Omental fat pad (tissue), 3 donors: ENCODE measurements at regions not wholly inside any gene's neighbourhood (a gene's known extent, or its start where the extent isn't known, plus 50 kb on each side); places are given as distances from the start of the nearest gene placed in this dataset.
A peak's percentile ranks its signal among the peaks of the same experiment; 100 is the strongest.

Source experiments
- ATAC-seq: fragments of 150-250 bp; one replicate; pipeline ENCODE4 v1.9.1; 2016; ENCODE audit warnings: mild to moderate bottlenecking, moderate library complexity; ENCODE audit not compliant: low FRiP score
- DNase-seq: peaks from one replicate; pipeline ENCODE4 v3.0.0-alpha.2; 2019; ENCODE audit warnings: low spot score
- TF ChIP-seq, protein P1 (sequence below), 3 donors: fragments of 450-650 bp; IDR thresholded peaks; one replicate each; pipeline ENCODE4 v1.5.1; 2016 to 2017; ENCODE audit warnings: antibody characterized with exemption in 3 of 3, mild to moderate bottlenecking in 3 of 3, moderate library complexity in 2 of 3

DNA sequence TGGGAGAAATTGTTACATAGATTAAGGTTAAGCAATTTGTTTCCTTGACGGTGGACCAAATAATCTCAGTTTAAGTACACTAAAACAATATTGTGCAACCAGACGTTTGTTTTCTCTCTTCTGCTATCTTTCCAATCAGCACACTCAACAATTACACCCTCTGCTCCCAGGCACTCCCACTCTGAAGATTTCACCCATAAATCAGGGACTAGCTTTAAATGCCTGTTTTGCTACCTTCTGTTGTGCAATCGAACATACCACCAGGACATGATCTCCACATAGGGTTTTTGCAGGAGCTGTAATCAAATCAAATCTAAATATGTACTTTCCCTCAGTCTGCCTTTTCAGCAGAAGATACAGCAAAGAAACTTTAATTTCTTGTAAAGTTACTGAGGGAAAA is 405.8 kb upstream of the TLE4 start:
- TF ChIP-seq, protein P1, sequence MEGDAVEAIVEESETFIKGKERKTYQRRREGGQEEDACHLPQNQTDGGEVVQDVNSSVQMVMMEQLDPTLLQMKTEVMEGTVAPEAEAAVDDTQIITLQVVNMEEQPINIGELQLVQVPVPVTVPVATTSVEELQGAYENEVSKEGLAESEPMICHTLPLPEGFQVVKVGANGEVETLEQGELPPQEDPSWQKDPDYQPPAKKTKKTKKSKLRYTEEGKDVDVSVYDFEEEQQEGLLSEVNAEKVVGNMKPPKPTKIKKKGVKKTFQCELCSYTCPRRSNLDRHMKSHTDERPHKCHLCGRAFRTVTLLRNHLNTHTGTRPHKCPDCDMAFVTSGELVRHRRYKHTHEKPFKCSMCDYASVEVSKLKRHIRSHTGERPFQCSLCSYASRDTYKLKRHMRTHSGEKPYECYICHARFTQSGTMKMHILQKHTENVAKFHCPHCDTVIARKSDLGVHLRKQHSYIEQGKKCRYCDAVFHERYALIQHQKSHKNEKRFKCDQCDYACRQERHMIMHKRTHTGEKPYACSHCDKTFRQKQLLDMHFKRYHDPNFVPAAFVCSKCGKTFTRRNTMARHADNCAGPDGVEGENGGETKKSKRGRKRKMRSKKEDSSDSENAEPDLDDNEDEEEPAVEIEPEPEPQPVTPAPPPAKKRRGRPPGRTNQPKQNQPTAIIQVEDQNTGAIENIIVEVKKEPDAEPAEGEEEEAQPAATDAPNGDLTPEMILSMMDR (IDR thresholded peaks at IDR 0.05), result no peak
- no peak for DNase-seq
- ATAC-seq, result no peak

DNA sequence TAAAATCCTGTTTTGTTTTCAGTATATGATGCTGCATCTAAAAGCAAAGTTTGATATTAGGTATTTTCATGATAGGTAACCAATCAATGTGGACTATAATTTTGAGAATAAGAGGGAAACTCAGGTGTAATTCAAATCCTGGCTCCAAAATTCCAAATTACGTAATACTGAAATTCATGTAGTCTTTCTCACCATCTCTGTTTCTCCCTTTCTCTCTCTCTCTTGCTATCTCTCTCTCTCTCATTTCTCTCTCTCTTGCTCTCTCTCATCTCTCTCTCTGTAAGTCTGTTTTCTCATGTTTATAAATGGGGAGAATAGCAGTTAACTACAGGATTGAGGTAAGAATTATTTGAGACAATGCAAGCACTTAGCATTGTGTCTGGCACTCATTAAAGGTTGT is 401.1 kb upstream of the TLE4 start:
- DNase-seq, result no peak
- TF ChIP-seq, protein P1 (IDR thresholded peaks at IDR 0.05), result no peak
- no peak for ATAC-seq

DNA sequence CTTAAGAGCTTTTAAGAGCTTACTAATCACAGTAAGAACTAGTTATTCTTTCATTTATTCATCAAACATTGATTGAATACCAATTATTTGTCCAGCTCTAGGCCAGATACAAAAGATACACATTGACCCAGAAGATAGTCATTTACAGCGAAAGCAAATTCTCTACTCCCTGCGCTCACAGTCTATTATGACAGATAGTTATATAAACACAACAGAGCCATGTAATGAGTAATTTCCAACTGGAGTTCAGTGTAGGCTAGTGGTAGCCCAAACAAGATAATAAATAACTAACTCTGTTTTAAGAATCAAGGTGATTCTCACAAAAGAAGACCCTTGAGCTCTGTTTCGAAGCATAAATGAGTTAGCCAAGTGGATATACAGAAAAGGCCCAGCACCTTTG is 397.8 kb upstream of the TLE4 start:
- DNase-seq, result no peak
- ATAC-seq, result no peak
- TF ChIP-seq, protein P1 (IDR thresholded peaks at IDR 0.05), result no peak

DNA sequence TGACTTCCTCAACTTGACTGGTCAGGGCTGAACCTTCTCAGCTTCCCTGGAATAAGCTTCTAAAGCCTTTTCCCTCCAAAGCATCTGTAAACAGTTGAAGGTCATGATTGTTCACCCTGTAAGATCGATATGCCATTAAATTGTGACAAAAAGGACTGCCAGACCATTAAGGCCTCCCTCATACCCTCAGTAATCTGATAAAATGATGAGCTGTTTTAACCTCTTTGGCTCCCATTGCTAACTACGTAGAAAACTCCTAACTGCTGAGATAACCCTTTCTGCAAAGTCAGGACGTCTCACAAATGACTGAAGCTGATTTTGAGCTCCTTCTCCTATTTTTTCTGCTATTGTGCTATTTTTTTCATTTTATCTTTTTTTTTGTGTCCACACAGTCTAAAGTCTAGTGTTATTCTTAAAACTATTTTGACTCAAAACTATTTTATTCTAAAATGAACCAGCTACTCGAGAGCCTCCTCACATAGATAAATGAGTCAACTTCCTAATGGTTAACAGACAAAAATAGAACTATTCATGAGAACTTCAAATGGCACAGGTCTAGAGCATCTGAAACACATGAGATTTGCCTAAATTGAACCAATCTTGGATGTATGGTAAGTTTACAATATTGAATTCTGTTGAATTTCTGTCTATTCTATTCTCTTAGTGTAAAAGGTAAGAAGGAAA is 395.6 kb upstream of the TLE4 start:
- TF ChIP-seq, protein P1 (IDR thresholded peaks at IDR 0.05), result no peak
- ATAC-seq (no peak), DNase-seq (no peak)

DNA sequence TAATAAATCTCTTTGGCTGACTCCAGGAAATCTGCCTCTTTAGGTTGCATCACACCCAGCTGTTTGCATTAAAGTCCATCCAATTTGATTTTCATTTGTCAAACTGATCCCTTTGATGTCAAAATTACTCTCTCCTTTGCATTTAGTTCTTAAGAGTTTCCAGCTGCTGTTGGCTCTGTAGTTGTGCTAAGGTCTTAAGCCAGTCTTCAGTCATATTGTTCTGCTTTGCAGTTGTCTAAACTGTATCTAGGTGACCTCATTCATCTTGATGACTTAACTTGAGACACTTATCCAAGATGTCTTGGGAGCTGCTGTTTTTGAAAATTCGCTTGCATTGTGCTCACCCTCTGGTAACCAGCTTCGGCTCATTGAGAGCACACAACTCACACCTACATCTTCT is 386.9 kb upstream of the TLE4 start:
- TF ChIP-seq, protein P1 (IDR thresholded peaks at IDR 0.05), result no peak
- DNase-seq (no peak), ATAC-seq (no peak)

DNA sequence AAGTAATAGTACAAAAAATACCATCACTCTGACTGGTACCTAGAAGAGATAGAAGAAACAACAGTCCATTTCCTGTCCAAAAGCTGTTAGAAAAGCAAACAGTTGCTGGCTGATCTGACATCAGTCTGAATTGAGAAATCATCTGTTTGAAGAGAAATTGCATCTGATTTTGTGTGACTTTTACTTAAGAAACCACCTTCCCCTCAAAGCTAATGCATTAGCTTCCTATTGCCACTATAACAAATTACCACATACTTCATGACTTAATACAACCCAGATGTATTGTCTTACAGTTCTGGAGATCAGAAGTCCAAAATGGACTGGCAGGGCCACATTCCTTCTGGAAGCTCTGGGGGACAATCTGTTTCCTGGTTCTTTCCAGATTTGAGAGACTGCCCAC is 385.9 kb upstream of the TLE4 start:
- TF ChIP-seq, protein P1 (IDR thresholded peaks at IDR 0.05), result no peak
- ATAC-seq (no peak), DNase-seq (no peak)

DNA sequence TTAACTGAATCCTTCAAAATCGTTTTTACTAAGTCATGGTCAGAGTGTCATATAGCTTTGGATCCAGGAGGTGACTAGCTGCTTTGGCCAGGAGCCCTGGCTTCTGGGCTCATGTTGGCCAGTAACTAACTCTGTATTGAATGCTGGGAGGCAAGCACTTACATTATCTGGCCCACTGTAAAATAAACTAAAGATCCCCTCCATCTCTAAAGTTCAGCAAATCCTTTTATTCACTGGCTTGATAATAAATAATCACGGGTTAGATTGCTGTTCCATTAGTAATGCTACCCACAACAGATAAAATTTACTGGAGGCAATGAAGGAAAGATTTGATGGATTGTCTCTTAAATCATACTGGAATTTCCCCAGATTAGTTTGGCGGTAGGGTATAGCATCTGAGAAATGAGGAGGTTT is 382.2 kb upstream of the TLE4 start:
- TF ChIP-seq, protein P1 (IDR thresholded peaks at IDR 0.05), result no peak
- peak; percentile 80 for ATAC-seq

More for the DNA sequence above, 382.2 kb upstream of the TLE4 start:
- DNase-seq, result no peak
